ENCODE measurements at regions not wholly inside any gene's neighbourhood (a gene's known extent, or its start where the extent isn't known, plus 50 kb on each side); places are given as distances from the start of the nearest gene placed in this dataset.

DNA sequence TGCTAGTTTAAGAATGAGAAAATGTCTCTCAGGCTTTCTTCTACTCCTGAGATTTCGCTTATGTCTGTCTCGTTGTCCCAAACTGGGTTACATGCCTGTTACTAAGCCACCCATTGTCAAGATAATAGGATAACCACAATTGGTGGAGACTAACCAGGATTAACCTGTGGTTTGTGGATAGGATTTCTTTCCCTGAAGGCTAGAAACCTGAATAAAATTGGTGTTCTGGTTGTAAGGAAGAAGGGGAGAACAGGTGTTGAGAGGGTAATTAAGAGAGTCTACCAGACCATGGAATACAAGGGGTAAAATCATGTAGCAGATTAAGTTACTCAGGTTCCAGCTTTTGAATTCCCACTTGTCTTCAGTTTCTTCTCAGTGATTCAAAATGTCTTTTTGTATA, 225.4 kb downstream of the CPE start:
- ChIA-PET CTCF (no interaction called here), POLR2A (no interaction called here)
- no peaks in the 10 kb centered on the region for H3K27me3 ChIP-seq (ENCODE audit: control insufficient read depth in 1 of 2, insufficient read depth in 2 of 2, low read length in 2 of 2)
- H3K4me3 ChIP-seq (ENCODE audit: low read length), result no peak overlapping the region
- H3K4me1 ChIP-seq (ENCODE audit: insufficient read depth, low read length), result no peaks in the 10 kb centered on the region
- intact Hi-C loops (cut with DNase I, micrococcal nuclease), result no loop called here
- TF ChIP-seq, protein P1, sequence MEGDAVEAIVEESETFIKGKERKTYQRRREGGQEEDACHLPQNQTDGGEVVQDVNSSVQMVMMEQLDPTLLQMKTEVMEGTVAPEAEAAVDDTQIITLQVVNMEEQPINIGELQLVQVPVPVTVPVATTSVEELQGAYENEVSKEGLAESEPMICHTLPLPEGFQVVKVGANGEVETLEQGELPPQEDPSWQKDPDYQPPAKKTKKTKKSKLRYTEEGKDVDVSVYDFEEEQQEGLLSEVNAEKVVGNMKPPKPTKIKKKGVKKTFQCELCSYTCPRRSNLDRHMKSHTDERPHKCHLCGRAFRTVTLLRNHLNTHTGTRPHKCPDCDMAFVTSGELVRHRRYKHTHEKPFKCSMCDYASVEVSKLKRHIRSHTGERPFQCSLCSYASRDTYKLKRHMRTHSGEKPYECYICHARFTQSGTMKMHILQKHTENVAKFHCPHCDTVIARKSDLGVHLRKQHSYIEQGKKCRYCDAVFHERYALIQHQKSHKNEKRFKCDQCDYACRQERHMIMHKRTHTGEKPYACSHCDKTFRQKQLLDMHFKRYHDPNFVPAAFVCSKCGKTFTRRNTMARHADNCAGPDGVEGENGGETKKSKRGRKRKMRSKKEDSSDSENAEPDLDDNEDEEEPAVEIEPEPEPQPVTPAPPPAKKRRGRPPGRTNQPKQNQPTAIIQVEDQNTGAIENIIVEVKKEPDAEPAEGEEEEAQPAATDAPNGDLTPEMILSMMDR (IDR thresholded peaks at IDR 0.05), result no peak
- Mint-ChIP-seq H3K36me3 (ENCODE audit: low read depth) (no peaks in the 10 kb centered on the region), H3K27me3 (peaks cover 3% of the 10 kb centered on the region), H3K27ac (no peak overlapping the region), H3K9me3 (no peaks in the 10 kb centered on the region), H3K4me1 (ENCODE audit: low read depth) (no peaks in the 10 kb centered on the region), H3K4me3 (no peak overlapping the region)
- ATAC-seq (ENCODE audit: poor library complexity) (no peak), DNase-seq (no peak)
- no peaks in the 10 kb centered on the region for H3K36me3 ChIP-seq (ENCODE audit: insufficient read depth, low read length)
- H3K27ac ChIP-seq (ENCODE audit: low read depth in 1 of 2, low read length in 2 of 2), result no peak overlapping the region
- no peaks in the 10 kb centered on the region for H3K9me3 ChIP-seq (ENCODE audit: control insufficient read depth in 1 of 2, insufficient read depth in 1 of 2, low read length in 2 of 2)

DNA sequence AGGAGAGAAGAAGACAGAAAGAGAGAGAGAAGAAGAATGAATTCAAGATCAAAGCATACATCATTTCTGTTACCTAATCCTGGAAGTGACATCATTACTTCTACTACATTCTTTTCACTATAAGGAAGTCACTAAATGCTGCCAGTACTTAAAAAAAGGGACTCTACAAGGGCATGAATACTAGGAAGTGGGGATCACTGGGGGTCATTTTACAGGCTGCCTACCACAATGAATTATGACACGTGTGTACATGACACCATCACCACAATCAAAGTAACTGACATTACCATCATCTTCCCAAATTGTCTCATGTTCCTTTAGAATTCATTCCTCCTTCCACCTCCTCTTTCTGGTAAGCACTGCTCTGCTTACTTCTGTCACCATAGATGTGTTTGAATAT, 227.0 kb downstream of the CPE start:
- H3K9me3 ChIP-seq (ENCODE audit: control insufficient read depth in 1 of 2, insufficient read depth in 1 of 2, low read length in 2 of 2), result no peaks in the 10 kb centered on the region
- Mint-ChIP-seq H3K4me1 (ENCODE audit: low read depth) (no peaks in the 10 kb centered on the region), H3K4me3 (no peak overlapping the region), H3K36me3 (ENCODE audit: low read depth) (no peaks in the 10 kb centered on the region), H3K9me3 (no peaks in the 10 kb centered on the region), H3K27ac (no peak overlapping the region), H3K27me3 (peaks cover 6% of the 10 kb centered on the region)
- H3K27me3 ChIP-seq (ENCODE audit: control insufficient read depth in 1 of 2, insufficient read depth in 2 of 2, low read length in 2 of 2), result no peaks in the 10 kb centered on the region
- no peaks in the 10 kb centered on the region for H3K4me1 ChIP-seq (ENCODE audit: insufficient read depth, low read length)
- POLR2A ChIA-PET, result no interaction called here
- no peaks in the 10 kb centered on the region for H3K36me3 ChIP-seq (ENCODE audit: insufficient read depth, low read length)
- TF ChIP-seq, protein P1 (IDR thresholded peaks at IDR 0.05), result no peak
- ATAC-seq (ENCODE audit: poor library complexity), result no peak
- no peak for DNase-seq
- H3K4me3 ChIP-seq (ENCODE audit: low read length), result no peak overlapping the region
- no peak overlapping the region for H3K27ac ChIP-seq (ENCODE audit: low read depth in 1 of 2, low read length in 2 of 2)
- intact Hi-C loops (cut with DNase I, micrococcal nuclease), result no loop called here
- CTCF ChIA-PET, result no interaction called here

DNA sequence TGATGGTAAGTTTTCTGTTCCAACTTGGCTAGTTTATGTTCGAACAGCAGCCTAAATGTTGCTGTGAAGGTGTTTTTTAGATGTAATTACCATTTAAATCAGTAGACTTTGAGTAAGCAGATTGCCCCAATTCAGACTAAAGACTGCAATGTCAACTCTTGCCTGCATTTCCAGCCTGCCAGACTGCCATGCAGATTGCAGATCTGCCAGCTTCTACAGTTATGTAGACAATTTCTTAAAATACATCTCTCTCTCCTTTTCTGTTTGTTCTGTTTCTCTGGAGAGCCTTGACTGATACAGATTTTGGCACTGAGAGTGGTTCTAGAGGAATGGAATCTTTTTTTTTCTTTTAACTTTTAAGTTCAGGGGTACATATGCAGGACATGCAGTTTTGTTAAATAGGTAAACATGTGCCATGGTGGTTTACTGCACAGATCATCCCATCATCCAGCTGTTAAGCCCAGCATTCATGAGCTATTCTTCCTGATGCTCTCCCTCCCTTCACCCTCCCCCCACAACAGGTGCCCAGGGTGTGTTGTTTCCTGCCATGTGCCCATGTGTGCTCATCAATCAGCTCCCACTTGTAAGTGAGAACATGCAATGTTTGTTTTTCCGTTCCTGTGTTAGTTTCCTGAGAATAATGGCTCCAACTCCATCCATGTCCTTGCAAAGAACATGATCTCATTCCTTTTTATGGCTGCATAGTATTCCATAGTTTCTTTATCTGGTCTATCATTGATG, 227.8 kb downstream of the CPE start:
- Mint-ChIP-seq H3K27ac (no peak overlapping the region), H3K36me3 (ENCODE audit: low read depth) (no peaks in the 10 kb centered on the region), H3K4me3 (no peak overlapping the region), H3K9me3 (no peaks in the 10 kb centered on the region), H3K27me3 (peaks cover 6% of the 10 kb centered on the region), H3K4me1 (ENCODE audit: low read depth) (no peaks in the 10 kb centered on the region)
- H3K9me3 ChIP-seq (ENCODE audit: control insufficient read depth in 1 of 2, insufficient read depth in 1 of 2, low read length in 2 of 2), result no peaks in the 10 kb centered on the region
- TF ChIP-seq, protein P1 (IDR thresholded peaks at IDR 0.05), result no peak
- CTCF ChIA-PET, result no interaction called here
- DNase-seq, result no peak
- ATAC-seq (ENCODE audit: poor library complexity), result no peak
- POLR2A ChIA-PET, result no interaction called here
- intact Hi-C loops (cut with DNase I, micrococcal nuclease), result no loop called here
- H3K4me1 ChIP-seq (ENCODE audit: insufficient read depth, low read length), result no peaks in the 10 kb centered on the region
- no peak overlapping the region for H3K4me3 ChIP-seq (ENCODE audit: low read length)
- H3K27ac ChIP-seq (ENCODE audit: low read depth in 1 of 2, low read length in 2 of 2), result no peak overlapping the region
- no peaks in the 10 kb centered on the region for H3K27me3 ChIP-seq (ENCODE audit: control insufficient read depth in 1 of 2, insufficient read depth in 2 of 2, low read length in 2 of 2)
- no peaks in the 10 kb centered on the region for H3K36me3 ChIP-seq (ENCODE audit: insufficient read depth, low read length)
